ENCODE measurements at regions not wholly inside any gene's neighbourhood (a gene's known extent, or its start where the extent isn't known, plus 50 kb on each side); places are given as distances from the start of the nearest gene placed in this dataset.

GRCh38 chr12:33192226-33192625, 247.4 kb downstream of the SYT10 start:
- Histone ChIP-seq H3K9me3 (replicated peaks; ENCODE audit: control insufficient read depth, insufficient read depth, low read length) (no peaks in the 10 kb centered on the region), H3K27ac (ENCODE audit: insufficient read depth, low read depth, low read length) (no peak overlapping the region), H3K27me3 (ENCODE audit: control insufficient read depth in 2 of 2, insufficient read depth in 2 of 2, low read length in 2 of 2) (no peaks in the 10 kb centered on the region), H3K4me1 (ENCODE audit: control insufficient read depth, extremely low read depth, insufficient read depth, low read length) (no peaks in the 10 kb centered on the region), H3K79me2 (ENCODE audit: control insufficient read depth, insufficient read depth, low read length) (no peaks in the 10 kb centered on the region), H3K36me3 (ENCODE audit: control insufficient read depth in 2 of 2, extremely low read depth in 1 of 2, insufficient read depth in 2 of 2, low read length in 2 of 2) (no peaks in the 10 kb centered on the region), H3K9me1 (replicated peaks; ENCODE audit: control insufficient read depth, extremely low read depth, insufficient read depth, low read length) (no peaks in the 10 kb centered on the region), H3K4me2 (ENCODE audit: insufficient read depth, low read length) (no peak overlapping the region), H3K9ac (replicated peaks; ENCODE audit: extremely low read depth, insufficient read depth, low read length) (no peak overlapping the region), H4K20me1 (replicated peaks; ENCODE audit: control insufficient read depth, extremely low read depth, insufficient read depth, low read length) (no peaks in the 10 kb centered on the region), H3K4me3 (replicated peaks in 1 of 3; ENCODE audit: insufficient read depth in 1 of 3, low read depth in 1 of 3, low read length in 3 of 3) (no peak overlapping the region), H2AFZ (ENCODE audit: low read depth, low read length) (no peak overlapping the region)
- FAIRE-seq, result no peak
- POLR2A ChIA-PET, result no interaction called here
- BruUV-seq (replicated peaks), result no TSS peak
- CTCF ChIA-PET, result no interaction called here
- DNase-seq (ENCODE audit: low read depth, low spot score), result no peak
- TF ChIP-seq MAX (IDR thresholded peaks at IDR 0.05; ENCODE audit: insufficient read depth, insufficient read length), result no peak
- intact Hi-C loops (cut with micrococcal nuclease) (no loop called here), dilution Hi-C loops (cut with MboI; ENCODE audit: extremely low pct_ligation_motif_present, low sequenced_read_pairs) (no loop called here)

- no TSS peak for BruUV-seq (replicated peaks)
- CTCF ChIA-PET, result no interaction called here
- no peaks in the 10 kb centered on the region for H3K36me3 ChIP-seq (ENCODE audit: control insufficient read depth in 2 of 2, extremely low read depth in 1 of 2, insufficient read depth in 2 of 2, low read length in 2 of 2)
- no peaks in the 10 kb centered on the region for H3K4me1 ChIP-seq (ENCODE audit: control insufficient read depth, extremely low read depth, insufficient read depth, low read length)
- no peaks in the 10 kb centered on the region for H3K27me3 ChIP-seq (ENCODE audit: control insufficient read depth in 2 of 2, insufficient read depth in 2 of 2, low read length in 2 of 2)
- dilution Hi-C loops (cut with MboI; ENCODE audit: extremely low pct_ligation_motif_present, low sequenced_read_pairs), result no loop called here
- H2AFZ ChIP-seq (ENCODE audit: low read depth, low read length), result no peak overlapping the region
- TF ChIP-seq, protein P1, sequence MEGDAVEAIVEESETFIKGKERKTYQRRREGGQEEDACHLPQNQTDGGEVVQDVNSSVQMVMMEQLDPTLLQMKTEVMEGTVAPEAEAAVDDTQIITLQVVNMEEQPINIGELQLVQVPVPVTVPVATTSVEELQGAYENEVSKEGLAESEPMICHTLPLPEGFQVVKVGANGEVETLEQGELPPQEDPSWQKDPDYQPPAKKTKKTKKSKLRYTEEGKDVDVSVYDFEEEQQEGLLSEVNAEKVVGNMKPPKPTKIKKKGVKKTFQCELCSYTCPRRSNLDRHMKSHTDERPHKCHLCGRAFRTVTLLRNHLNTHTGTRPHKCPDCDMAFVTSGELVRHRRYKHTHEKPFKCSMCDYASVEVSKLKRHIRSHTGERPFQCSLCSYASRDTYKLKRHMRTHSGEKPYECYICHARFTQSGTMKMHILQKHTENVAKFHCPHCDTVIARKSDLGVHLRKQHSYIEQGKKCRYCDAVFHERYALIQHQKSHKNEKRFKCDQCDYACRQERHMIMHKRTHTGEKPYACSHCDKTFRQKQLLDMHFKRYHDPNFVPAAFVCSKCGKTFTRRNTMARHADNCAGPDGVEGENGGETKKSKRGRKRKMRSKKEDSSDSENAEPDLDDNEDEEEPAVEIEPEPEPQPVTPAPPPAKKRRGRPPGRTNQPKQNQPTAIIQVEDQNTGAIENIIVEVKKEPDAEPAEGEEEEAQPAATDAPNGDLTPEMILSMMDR (IDR thresholded peaks at IDR 0.05; ENCODE audit: extremely low read depth in 1 of 2, insufficient read depth in 1 of 2, low read depth in 1 of 2, low read length in 2 of 2), result no peak
- TF ChIP-seq JUN (IDR thresholded peaks at IDR 0.05; ENCODE audit: borderline replicate concordance, insufficient read depth, insufficient read length, low read depth) (no peak), POLR2AphosphoS5 (IDR thresholded peaks at IDR 0.05; ENCODE audit: insufficient read depth, low read depth, low read length) (no peak), GATA2 (IDR thresholded peaks at IDR 0.05; ENCODE audit: insufficient read depth, insufficient read length, low read depth, low read length) (no peak), MAX (IDR thresholded peaks at IDR 0.05; ENCODE audit: insufficient read depth, insufficient read length) (no peak), MYC (IDR thresholded peaks at IDR 0.05; ENCODE audit: low read depth, low read length) (no peak), FOS (IDR thresholded peaks at IDR 0.05; ENCODE audit: borderline replicate concordance, insufficient read depth, low read length) (no peak), POLR2A (IDR thresholded peaks at IDR 0.05; ENCODE audit: low read depth, low read length) (no peak), EZH2 (IDR thresholded peaks at IDR 0.05; ENCODE audit: borderline replicate concordance, low read depth, low read length, severe bottlenecking) (no peak)
- intact Hi-C loops (cut with micrococcal nuclease), result no loop called here
- no peak overlapping the region for H3K4me2 ChIP-seq (ENCODE audit: insufficient read depth, low read length)
- FAIRE-seq (no peak), DNase-seq (ENCODE audit: low read depth, low spot score) (no peak)
- H4K20me1 ChIP-seq (replicated peaks; ENCODE audit: control insufficient read depth, extremely low read depth, insufficient read depth, low read length), result no peaks in the 10 kb centered on the region
- no peaks in the 10 kb centered on the region for H3K79me2 ChIP-seq (ENCODE audit: control insufficient read depth, insufficient read depth, low read length)
- H3K27ac ChIP-seq (ENCODE audit: insufficient read depth, low read depth, low read length), result no peak overlapping the region
- POLR2A ChIA-PET, result no interaction called here
- H3K9me1 ChIP-seq (replicated peaks; ENCODE audit: control insufficient read depth, extremely low read depth, insufficient read depth, low read length), result no peaks in the 10 kb centered on the region
- H3K4me3 ChIP-seq (replicated peaks in 1 of 3; ENCODE audit: insufficient read depth in 1 of 3, low read depth in 1 of 3, low read length in 3 of 3), result no peak overlapping the region
- no peaks in the 10 kb centered on the region for H3K9me3 ChIP-seq (replicated peaks; ENCODE audit: control insufficient read depth, insufficient read depth, low read length)
- no peak overlapping the region for H3K9ac ChIP-seq (replicated peaks; ENCODE audit: extremely low read depth, insufficient read depth, low read length)
Observed at GRCh38 chr12:33187409-33187808, 252.2 kb downstream of the SYT10 start.
